D721Med (cell line): ENCODE measurements at regions not wholly inside any gene's neighbourhood (a gene's known extent, or its start where the extent isn't known, plus 50 kb on each side); places are given as distances from the start of the nearest gene placed in this dataset.

ENCODE experiments used
- DNase-seq: peaks from one replicate; pipeline ENCODE4 v3.0.0; 2011; ENCODE audit warnings: low spot score; ENCODE audit not compliant: insufficient read length
- FAIRE-seq: peaks from 2 replicates; lab custom pipeline; 2011; peaks lifted over from hg19 to GRCh38; lab: Jason Lieb, UNC
- TF ChIP-seq, protein P1 (sequence below): IDR thresholded peaks from 2 replicates; pipeline ENCODE4 v1.5.1; 2012; ENCODE audit warnings: mild to moderate bottlenecking, control low read depth; ENCODE audit not compliant: insufficient read depth; ENCODE audit errors: missing control alignments

DNA sequence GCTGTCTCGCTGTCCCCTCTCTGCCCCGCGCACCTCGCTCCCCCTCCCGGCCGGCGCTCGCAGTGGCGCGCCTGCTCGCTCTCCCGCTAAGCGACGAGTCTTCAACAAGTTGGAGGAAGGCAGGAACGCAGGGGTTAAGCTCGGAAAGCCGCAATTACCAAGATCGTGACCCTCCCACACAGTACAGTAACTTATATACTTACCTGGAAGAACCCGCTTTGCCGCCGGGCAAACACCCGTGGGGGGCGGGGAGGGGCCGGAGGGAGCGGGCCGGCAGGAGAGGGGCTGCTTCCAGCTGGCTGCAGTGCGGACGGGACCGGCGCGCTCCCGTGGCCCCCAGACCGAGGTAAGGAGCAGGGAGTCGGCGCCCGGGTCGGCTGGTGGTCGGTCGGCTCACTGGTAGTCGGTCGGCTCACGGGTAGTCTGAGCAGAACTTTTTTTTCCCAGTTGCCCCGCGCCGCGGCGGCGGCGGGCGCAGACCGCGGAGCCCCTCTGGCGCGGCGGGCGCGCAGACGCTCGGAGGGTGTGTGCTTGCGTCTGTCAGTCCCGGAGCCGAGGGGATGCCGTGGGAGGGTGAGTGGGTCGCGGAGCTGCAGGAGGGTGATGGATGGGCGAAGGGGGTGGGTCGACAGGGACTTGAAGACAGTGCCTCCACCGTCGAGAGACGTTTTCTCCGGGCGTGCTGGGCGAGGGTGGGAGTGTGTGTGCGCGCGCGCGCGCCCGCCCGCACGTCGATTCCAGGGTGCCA is 101.2 kb upstream of the HSD17B12 start:
- TF ChIP-seq, protein P1, sequence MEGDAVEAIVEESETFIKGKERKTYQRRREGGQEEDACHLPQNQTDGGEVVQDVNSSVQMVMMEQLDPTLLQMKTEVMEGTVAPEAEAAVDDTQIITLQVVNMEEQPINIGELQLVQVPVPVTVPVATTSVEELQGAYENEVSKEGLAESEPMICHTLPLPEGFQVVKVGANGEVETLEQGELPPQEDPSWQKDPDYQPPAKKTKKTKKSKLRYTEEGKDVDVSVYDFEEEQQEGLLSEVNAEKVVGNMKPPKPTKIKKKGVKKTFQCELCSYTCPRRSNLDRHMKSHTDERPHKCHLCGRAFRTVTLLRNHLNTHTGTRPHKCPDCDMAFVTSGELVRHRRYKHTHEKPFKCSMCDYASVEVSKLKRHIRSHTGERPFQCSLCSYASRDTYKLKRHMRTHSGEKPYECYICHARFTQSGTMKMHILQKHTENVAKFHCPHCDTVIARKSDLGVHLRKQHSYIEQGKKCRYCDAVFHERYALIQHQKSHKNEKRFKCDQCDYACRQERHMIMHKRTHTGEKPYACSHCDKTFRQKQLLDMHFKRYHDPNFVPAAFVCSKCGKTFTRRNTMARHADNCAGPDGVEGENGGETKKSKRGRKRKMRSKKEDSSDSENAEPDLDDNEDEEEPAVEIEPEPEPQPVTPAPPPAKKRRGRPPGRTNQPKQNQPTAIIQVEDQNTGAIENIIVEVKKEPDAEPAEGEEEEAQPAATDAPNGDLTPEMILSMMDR: no peak
- DNase-seq (no peak), FAIRE-seq (no peak)

GRCh38 chr11:43579919-43580276 is 100.6 kb upstream of the HSD17B12 start:
- DNase-seq (no peak), FAIRE-seq (no peak)
- TF ChIP-seq, protein P1: no peak

- FAIRE-seq (no peak), DNase-seq (no peak)
- TF ChIP-seq, protein P1: no peak
Observed at GRCh38 chr11:43580735-43581369, 99.7 kb upstream of the HSD17B12 start.

DNA sequence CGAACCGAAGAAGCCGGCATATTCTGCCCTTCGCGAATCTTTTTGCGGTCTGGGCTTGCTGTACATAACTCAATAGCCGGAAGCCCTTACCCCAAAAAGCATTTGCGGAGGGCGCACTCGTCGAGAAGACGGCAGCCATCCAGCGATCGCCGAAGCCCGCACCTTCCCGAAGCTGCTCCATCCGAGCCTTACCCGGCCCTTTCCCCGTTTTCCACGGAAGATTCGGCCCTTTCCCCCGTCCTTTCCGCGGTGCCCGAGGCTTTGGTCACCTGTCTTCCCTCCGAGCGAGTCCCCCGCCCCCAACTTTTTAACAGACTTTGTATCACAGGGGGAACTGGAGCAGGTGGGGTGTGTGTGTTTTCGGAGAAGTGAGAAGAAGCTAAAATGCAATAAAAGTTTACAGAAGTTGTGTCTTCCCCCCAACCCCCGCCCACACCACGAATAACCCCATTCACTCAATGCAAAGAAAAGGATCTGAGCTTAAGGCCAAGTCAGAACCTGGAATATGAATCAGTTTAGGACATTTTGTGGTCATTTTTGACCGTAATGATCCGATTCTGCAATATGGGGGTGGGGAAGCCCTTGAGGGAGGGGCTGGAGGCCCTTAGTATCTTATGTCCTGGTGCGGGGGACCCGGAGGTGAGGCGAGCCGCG is 99.0 kb upstream of the HSD17B12 start:
- DNase-seq (no peak), FAIRE-seq (no peak)
- TF ChIP-seq, protein P1: no peak

GRCh38 chr11:43582024-43582862 is 98.3 kb upstream of the HSD17B12 start:
- no peak for DNase-seq
- TF ChIP-seq, protein P1: no peak
- FAIRE-seq: no peak

DNA sequence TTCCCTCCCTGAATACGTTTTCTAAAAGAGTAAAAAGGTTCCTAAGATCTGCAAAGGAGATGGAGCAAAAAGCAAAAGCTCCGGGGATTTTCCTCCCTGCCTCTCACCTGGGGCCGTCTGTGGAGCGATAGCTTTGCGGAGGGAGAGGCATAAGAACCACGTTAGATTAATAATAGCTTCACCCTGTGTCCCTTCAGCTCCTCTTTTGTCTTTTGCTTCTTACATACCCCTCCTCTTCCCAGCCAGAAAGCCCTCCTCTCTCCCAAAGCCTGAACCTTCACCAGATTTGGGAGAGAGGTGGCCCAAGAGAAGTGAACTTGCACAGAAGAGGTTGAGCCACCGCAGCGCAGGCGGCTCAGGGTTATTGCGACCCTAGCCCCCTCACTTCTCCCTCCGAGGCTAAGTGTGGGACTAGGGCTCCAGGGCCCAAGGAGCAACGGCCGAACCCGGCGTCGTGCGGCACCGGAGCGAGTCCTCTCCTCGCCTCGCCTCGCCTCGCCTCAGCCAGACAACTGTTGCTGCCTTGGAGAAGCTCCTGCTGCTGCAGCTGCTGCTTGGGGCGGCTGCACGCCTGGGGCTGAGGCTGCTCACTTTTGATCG is 97.6 kb upstream of the HSD17B12 start:
- TF ChIP-seq, protein P1: no peak
- no peak for DNase-seq
- FAIRE-seq: no peak
